Uterus (tissue), 2 donors: ENCODE measurements at regions not wholly inside any gene's neighbourhood (a gene's known extent, or its start where the extent isn't known, plus 50 kb on each side); places are given as distances from the start of the nearest gene placed in this dataset.

Experiments
- POLR2A ChIP-seq, 2 donors: fragments of 450-650 bp; IDR thresholded peaks; one replicate each; pipeline ENCODE4 v1.6.1; 2016; ENCODE audit warnings: antibody characterized with exemption in 2 of 2, mild to moderate bottlenecking in 1 of 2, moderate library complexity in 1 of 2
- TF ChIP-seq, protein P1 (sequence below), 4 experiments: fragments of 200-600 bp in 2 of 4; fragments of 450-650 bp in 2 of 4; sonication (generic) in 2 of 4; IDR thresholded peaks; one replicate each; pipeline ENCODE4 v1.5.1; 2016 to 2019; ENCODE audit warnings: antibody characterized with exemption in 4 of 4, mild to moderate bottlenecking in 2 of 4, moderate library complexity in 1 of 4

DNA sequence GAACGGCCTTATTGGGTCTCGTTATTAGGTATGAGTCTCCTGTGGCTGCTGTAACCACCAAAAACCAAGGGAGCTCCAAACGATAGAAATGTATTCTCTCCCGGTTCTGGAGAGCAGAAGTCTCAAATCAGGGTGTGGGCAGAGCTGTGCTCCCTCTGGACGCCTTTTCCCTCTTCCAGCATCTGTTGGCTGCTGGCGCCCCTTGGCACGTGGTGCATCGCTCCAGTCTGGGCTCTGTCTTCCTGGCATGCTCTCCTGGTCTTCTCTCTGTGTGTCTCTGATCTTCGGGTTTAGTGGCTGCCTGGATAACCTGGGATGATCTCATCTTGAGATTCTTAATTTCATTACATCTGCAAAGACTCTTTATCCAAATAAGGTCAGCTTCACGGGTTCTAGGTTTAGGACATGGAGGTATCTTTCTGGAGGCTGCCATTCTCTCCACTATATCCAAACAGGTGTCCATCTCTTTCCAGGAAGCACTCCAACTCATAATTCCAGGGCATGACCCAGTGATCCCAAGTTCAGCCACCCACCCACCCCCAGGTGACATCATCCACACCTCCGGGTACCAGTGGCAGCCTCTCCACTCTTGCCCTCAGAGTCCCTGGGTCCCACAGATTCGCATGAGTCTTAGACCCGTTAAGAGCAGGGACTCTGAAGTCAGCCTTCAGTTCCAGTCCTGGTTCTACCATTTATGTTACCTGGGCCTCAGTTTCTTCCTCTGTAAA lies 145.5 kb upstream of the FOXF1 start:
- TF ChIP-seq, protein P1, sequence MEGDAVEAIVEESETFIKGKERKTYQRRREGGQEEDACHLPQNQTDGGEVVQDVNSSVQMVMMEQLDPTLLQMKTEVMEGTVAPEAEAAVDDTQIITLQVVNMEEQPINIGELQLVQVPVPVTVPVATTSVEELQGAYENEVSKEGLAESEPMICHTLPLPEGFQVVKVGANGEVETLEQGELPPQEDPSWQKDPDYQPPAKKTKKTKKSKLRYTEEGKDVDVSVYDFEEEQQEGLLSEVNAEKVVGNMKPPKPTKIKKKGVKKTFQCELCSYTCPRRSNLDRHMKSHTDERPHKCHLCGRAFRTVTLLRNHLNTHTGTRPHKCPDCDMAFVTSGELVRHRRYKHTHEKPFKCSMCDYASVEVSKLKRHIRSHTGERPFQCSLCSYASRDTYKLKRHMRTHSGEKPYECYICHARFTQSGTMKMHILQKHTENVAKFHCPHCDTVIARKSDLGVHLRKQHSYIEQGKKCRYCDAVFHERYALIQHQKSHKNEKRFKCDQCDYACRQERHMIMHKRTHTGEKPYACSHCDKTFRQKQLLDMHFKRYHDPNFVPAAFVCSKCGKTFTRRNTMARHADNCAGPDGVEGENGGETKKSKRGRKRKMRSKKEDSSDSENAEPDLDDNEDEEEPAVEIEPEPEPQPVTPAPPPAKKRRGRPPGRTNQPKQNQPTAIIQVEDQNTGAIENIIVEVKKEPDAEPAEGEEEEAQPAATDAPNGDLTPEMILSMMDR (IDR thresholded peaks at IDR 0.05): no peak
- no peak for TF ChIP-seq POLR2A (IDR thresholded peaks at IDR 0.05)
